GM19324 (cell line): ENCODE measurements at regions not wholly inside any gene's neighbourhood (a gene's known extent, or its start where the extent isn't known, plus 50 kb on each side); places are given as distances from the start of the nearest gene placed in this dataset.
"Not testable (repeated sequence)": the region's sequence is repeated elsewhere in the genome, so short reads cannot be mapped to it uniquely, and the experiment has no call there.

ENCODE experiments used
- ATAC-seq: cut with Tn5 transposase; IDR thresholded peaks from one replicate; pipeline ENCODE4 v1.9.1; 2021; ENCODE audit warnings: mild to moderate bottlenecking, moderate library complexity; ENCODE audit not compliant: unreplicated experiment, low FRiP score

GRCh38 chr21:29396951-29397455, 98.3 kb downstream of the BACH1 start:
- no peak for ATAC-seq

GRCh38 chr21:29403301-29403700, 104.6 kb downstream of the BACH1 start:
- no peak for ATAC-seq

DNA sequence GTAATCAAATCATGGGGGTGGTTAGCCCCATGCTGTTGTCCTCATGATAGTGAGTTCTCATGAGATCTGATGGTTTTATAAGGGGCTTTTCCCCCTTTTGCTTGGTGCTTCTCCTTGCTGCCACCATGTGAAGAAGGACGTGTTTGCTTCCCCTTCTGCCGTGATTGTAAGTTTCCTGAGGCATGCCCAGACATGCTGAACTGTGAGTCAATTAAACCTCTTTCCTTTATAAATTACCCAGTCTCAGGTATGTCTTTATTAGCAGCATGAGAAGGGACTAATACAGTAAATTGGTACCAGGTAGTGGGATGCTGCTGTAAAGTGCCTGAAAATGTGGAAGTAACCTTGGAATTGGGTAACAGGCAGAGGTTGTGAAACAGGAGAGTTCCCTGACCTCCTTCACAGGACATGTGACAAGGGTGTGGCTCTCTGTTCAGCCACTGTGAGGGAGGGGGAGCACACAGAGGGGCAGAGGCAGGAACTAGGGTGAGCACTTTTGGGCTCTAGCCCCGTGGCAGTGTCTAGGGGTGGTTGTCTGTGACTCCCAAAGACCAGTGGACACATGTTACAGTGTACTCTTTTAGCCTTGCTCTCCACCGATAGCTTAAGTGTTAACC, 105.3 kb downstream of the BACH1 start:
- no peak for ATAC-seq

DNA sequence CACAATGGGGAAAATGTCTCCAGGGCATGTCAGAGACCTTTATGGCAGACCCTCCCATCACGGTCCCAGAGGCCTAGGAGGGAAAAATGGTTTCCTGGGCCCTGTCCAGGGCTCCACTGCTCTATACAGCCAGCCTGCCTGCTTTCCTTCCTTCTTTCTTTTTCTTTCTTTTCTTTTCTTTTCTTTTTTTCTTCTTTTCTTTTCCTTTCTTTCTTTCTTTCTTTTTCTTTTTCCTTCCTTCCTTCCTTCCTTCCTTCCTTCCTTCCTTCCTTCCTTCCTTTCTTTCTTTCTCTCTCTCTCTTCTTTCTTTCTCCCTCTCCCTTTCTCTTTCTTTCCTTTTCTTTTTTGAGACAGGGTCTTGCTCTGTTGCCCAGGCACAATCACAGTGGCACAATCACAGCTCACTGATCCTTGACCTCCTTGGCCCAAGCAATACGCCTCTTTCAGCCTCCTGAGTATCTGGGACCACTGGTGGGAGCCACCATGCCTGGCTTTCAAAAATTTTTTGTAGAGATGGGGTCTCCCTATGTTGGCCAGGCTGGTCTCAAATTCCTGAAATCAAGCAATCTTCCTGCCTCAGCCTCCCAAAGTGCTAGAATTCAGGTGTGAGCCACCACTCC, 106.9 kb downstream of the BACH1 start:
- no peak for ATAC-seq

DNA sequence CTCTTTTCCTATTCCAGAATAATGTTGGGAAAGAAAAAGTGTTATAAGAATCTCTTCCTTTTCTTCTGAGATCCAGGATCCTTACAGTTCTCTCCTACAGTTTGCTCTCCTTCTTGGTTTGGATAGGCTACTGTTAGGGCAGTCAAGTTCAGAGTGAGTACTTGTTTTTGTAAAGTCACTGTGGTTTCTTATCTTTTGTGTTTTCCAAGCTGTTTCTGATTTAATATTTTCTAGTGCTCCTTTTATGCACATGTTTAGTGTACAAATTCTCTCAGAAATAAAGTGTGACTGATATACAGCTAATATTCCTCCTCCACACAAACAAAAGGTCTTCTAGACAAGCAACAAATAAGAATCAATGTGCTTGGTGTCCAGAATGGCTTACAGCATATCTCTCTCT, 107.7 kb downstream of the BACH1 start:
- no peak for ATAC-seq

- ATAC-seq = no peak
These were observed 108.8 kb downstream of the BACH1 start for GRCh38 chr21:29407571-29407970.

- no peak for ATAC-seq
These were observed 115.0 kb downstream of the BACH1 start for GRCh38 chr21:29413683-29414082.

DNA sequence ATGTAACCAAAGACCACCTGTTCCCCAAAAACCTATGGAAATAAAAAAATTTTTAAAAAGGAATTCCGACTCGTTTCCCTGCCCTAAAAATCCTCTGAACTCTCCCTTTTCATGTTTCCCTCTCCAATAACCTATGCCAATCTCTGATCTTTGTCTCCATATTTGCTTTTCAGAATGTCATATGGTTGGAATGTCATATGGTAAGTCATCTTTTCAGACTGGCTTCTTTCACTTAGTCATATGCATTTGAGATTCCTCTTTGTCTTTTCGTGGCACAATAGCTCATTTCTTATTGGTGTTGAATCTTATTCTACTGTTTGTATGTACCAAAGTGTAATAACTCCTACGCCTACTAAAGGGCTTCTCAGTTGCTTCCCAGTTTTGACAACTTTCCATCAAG, 117.5 kb downstream of the BACH1 start:
- no peak for ATAC-seq

- peak; percentile 67 for ATAC-seq
These were observed 120.1 kb downstream of the BACH1 start for GRCh38 chr21:29418813-29419212.

GRCh38 chr21:29419422-29419821, 120.7 kb downstream of the BACH1 start:
- ATAC-seq = no peak

DNA sequence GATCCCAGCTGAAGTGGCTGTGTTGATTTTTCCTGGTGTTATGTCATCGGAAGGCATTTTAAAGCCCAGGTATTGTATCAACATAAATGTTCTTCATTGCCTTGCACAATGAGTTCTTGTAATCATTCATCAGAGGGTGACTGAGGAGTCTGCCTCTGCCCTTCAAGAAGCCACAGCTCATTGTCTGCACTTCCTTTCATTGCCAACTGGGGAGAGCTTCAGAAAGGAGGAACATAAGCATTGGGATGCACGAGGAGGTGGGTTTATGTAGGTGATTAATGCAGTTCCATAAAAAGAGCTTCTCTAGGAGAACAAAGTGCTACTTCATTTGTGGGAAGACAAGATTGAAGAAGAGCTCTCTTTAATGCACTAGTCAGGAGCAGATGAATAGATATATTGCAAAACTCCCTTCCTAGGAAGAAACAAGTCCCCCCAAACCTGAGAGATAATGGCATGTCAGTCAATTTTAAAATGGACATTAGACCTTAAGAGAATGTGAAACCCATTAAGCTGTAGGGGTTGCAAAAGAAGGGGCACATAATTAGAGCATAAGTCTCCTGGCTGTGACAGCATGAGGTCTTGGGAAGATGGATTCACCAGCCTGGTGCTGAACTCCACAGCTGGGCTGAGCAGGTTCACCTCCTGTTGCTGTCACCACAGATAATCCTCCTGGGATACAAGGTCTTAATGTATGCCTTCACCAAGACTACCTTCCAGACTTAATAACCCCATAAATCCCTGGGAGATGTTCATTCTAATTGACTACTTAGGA, 124.6 kb downstream of the BACH1 start:
- ATAC-seq = no peak

DNA sequence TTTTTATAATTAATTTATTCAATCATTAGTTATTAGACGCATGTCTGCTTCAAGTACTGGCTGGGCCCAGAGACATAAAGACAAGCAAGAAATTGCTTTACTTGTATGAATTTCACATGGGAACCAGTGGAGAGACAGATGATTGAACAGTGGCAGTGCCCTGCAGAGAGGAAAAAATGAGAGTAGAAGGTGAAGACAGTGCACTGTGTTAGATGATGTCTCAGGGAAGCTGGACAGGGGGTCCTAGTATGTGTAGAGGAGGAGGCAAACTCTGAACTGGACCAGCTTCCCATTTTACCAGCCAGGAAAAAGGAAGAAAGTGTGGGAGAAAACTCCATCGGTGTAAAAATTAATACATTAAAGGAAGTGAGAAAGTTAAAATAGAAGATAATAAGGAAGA, 126.0 kb downstream of the BACH1 start:
- ATAC-seq = no peak

- ATAC-seq = no peak
These were observed 130.5 kb downstream of the BACH1 start for GRCh38 chr21:29429218-29429617.

DNA sequence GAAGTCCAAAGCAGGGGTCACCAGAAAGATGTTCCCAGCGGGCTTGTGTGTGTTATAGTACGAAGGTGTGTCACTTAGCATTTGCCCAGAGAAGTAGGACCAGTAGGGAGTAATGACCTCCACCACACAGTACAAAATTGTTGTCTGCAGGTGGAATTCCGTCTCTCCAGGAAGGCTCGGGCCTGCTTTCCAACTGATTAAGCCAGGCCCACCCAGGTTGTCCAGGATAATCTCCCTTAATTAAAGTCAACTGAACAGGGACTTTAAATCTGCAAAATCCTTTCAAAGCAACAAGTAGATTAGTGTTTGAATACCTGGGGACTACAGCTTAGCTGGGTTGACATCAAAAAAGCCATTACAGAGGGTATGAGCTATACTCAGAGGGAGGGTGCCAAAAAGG, 131.3 kb downstream of the BACH1 start:
- ATAC-seq = no peak

GRCh38 chr21:29430576-29430975, 131.9 kb downstream of the BACH1 start:
- ATAC-seq = no peak

DNA sequence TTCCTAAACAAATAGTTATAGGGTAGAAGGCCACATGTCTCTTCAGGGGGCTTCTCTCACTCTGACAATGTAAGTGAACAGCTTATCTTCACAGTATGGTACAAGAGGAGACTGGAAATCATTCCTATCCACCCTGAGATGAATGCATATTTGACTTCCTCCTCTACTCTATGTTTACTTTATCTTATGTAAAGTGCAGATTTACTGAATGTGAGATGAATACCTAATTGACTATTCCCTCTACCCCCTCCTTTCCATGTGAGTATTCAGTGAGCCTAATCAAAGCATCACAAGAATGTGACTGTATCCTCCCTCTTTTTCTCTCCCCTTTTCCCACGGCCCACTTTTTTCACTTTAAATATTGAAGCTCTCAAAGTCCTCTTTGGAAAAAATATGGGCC, 132.5 kb downstream of the BACH1 start:
- no peak for ATAC-seq

DNA sequence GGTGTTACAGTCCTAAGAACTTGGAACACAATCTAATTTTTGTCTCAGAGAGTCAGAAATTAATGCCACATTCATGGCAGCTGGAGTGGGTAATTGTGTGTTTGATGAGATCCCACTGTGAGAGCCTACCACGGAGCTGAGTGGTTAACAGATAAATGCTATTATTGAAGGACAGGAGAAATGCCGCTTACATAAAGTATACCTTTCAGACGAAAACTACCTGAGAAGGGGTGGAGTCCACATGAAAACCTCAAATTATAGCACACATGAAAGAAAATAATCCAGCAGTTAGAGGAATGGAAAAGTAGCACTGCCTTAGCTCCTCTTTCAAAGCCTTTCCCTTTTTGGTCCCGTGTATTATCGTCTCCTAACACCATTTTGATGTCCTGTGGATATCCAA, 133.0 kb downstream of the BACH1 start:
- ATAC-seq = no peak

- ATAC-seq = no peak
These were observed 134.8 kb downstream of the BACH1 start for GRCh38 chr21:29433366-29434059.

DNA sequence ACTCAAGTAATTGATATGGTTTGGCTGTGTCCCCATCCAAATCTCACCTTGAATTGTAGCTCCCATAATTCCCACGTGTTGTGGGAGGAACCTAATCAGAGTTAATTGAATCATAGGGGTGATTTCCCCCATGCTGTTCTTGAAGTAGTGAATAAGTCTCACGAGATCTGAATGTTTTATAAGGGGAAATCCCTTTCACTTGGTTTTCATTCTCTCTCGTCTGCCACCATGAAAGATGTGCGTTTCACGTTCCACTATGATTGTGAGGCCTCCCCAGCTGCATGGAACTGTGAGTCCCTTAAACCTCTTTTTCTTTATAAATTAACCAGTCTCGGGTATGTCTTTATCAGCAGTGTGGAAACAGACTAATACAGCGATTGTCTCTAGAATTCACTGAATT, 135.4 kb downstream of the BACH1 start:
- no peak for ATAC-seq

DNA sequence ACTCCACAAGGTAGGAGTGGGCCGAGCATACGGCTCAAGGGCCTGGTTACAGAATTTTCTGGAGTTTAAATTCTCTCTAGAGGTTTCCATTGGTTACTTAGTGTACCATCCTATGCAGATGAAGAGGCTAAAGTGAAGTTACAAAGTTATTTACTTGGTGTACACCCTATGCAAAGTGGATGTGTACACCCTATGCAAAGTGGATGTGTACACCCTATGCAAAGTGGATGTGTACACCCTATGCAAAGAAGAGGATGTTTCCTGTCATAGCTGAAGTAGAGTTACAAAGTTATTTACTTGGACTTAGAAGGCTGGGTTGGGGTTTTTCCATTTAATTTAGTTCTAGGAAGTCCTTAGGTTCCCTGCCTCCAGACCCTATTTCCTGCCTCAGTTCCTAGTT, 136.3 kb downstream of the BACH1 start:
- not testable (repeated sequence) for ATAC-seq

DNA sequence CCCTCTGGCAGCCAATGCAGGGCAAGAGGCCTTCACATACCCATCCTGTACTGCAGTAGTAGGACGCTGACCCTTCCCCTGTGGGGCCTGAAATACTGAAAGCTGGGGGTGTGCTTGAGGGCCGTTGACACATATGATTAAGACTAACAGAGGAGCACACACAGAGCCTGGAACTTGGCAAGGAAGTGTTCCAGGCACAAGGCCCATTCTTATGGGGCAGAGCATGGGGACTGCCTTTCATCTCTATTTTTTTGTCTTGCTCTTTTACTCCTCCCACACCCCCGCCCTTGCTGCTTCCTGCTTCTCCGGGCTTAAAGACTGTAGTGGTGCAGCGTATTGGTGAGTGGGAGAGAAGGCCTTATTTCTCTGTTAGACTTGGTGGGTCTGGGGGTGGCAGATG, 137.4 kb downstream of the BACH1 start:
- ATAC-seq = no peak
